ENCODE measurements at regions not wholly inside any gene's neighbourhood (a gene's known extent, or its start where the extent isn't known, plus 50 kb on each side); places are given as distances from the start of the nearest gene placed in this dataset.

DNA sequence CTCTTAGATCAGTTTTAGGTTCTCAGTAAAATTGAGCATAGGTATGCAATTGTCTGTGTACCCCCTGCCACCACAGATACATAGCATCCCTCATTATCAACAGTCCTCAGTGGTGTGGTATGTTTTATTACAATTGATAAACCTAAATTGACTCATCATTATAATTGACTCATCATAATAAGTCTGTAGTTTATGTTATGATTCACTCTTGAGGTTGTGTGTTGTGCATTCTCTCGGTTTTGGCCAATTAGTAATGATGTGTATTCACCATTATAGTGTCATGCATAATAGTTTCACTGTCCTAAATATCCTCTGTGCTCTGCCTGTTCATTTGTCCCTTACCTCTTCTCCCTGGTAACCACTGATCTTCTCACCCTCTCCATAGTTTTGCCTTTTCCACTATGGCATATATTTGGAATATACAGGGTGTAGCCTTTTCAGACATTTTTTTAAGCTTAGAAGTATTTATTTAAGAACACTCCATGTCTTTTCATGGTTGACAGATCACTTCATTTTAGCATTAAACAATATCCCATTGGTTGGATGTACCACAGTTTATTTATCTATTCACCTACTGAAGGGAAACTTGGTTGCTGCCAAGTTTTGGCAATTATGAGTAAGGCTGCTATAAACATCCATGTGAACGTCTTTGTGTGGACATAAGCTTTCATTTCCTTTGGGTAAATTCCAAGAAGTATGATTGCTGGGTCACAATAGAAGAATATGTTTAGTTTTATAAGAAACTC, 1620.6 kb upstream of the MIR17HG start:
- in situ Hi-C loops (cut with MboI; ENCODE audit: low sequenced_read_pairs), result no loop called here
- H2BK15ac ChIP-seq (ENCODE audit: low read depth, low read length), result no peak overlapping the region

More for the DNA sequence above, 1620.6 kb upstream of the MIR17HG start:
- no peak overlapping the region for H4K8ac ChIP-seq (ENCODE audit: low read depth in 2 of 2, low read length in 2 of 2)
- H2BK20ac ChIP-seq (ENCODE audit: low read depth, low read length), result no peak overlapping the region
- no peak overlapping the region for H3K18ac ChIP-seq (ENCODE audit: low read depth, low read length)
- dilution Hi-C loops (cut with HindIII; ENCODE audit: low sequenced_read_pairs, unreplicated experiment) (no loop called here), intact Hi-C loops (cut with micrococcal nuclease) (no loop called here)
- no peaks in the 10 kb centered on the region for H3K27me3 ChIP-seq (ENCODE audit: control insufficient read depth, insufficient read depth, low read length)
- no peak overlapping the region for H2BK5ac ChIP-seq (ENCODE audit: low read depth, low read length, poor library complexity, severe bottlenecking)
- no peaks in the 10 kb centered on the region for H3K36me3 ChIP-seq (ENCODE audit: control insufficient read depth, insufficient read depth, low read length)
- H2AK5ac ChIP-seq (ENCODE audit: low read depth, low read length), result no peak overlapping the region
- no peak overlapping the region for H3K14ac ChIP-seq (replicated peaks; ENCODE audit: low read depth, low read length)
- no TSS peak for BruUV-seq (replicated peaks)
- H3K9me3 ChIP-seq (ENCODE audit: control insufficient read depth, insufficient read depth, low read length), result no peaks in the 10 kb centered on the region
- H3K23ac ChIP-seq (ENCODE audit: low read depth, low read length), result no peak overlapping the region
- no peak overlapping the region for H3K27ac ChIP-seq (ENCODE audit: insufficient read depth, low read length)
- no peak overlapping the region for H4K91ac ChIP-seq (ENCODE audit: insufficient read depth, low read depth, low read length)
- no peak overlapping the region for H3K4me3 ChIP-seq (ENCODE audit: insufficient read depth, low read depth, low read length)
- no peaks in the 10 kb centered on the region for H3K79me1 ChIP-seq (ENCODE audit: low read depth in 1 of 2, low read length in 2 of 2)
- H2BK120ac ChIP-seq (ENCODE audit: low read depth, low read length), result no peak overlapping the region
- no peak overlapping the region for H3K56ac ChIP-seq (ENCODE audit: extremely low read depth, insufficient read depth, low read length)
- TF ChIP-seq RFX5 (IDR thresholded peaks at IDR 0.05; ENCODE audit: low read depth, low read length) (no peak), CHD1 (IDR thresholded peaks at IDR 0.05; ENCODE audit: low read depth, low read length) (no peak), CEBPB (IDR thresholded peaks at IDR 0.05; ENCODE audit: low read depth, low read length) (no peak), RCOR1 (IDR thresholded peaks at IDR 0.05; ENCODE audit: insufficient replicate concordance, low read length) (no peak), FOS (IDR thresholded peaks at IDR 0.05; ENCODE audit: low read depth, low read length) (no peak), MAFK (IDR thresholded peaks at IDR 0.05; ENCODE audit: low read depth, low read length) (no peak), NFE2L2 (IDR thresholded peaks at IDR 0.05; ENCODE audit: low read depth, low read length) (no peak), MXI1 (IDR thresholded peaks at IDR 0.05; ENCODE audit: borderline replicate concordance, low read depth, low read length) (no peak), BHLHE40 (IDR thresholded peaks at IDR 0.05; ENCODE audit: low read depth, low read length) (no peak), SMC3 (IDR thresholded peaks at IDR 0.05; ENCODE audit: low read depth, low read length) (no peak)
- TF ChIP-seq, protein P1, sequence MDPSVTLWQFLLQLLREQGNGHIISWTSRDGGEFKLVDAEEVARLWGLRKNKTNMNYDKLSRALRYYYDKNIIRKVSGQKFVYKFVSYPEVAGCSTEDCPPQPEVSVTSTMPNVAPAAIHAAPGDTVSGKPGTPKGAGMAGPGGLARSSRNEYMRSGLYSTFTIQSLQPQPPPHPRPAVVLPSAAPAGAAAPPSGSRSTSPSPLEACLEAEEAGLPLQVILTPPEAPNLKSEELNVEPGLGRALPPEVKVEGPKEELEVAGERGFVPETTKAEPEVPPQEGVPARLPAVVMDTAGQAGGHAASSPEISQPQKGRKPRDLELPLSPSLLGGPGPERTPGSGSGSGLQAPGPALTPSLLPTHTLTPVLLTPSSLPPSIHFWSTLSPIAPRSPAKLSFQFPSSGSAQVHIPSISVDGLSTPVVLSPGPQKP (IDR thresholded peaks at IDR 0.05; ENCODE audit: borderline replicate concordance, low read depth, low read length), result no peak
- TF ChIP-seq, protein P2, sequence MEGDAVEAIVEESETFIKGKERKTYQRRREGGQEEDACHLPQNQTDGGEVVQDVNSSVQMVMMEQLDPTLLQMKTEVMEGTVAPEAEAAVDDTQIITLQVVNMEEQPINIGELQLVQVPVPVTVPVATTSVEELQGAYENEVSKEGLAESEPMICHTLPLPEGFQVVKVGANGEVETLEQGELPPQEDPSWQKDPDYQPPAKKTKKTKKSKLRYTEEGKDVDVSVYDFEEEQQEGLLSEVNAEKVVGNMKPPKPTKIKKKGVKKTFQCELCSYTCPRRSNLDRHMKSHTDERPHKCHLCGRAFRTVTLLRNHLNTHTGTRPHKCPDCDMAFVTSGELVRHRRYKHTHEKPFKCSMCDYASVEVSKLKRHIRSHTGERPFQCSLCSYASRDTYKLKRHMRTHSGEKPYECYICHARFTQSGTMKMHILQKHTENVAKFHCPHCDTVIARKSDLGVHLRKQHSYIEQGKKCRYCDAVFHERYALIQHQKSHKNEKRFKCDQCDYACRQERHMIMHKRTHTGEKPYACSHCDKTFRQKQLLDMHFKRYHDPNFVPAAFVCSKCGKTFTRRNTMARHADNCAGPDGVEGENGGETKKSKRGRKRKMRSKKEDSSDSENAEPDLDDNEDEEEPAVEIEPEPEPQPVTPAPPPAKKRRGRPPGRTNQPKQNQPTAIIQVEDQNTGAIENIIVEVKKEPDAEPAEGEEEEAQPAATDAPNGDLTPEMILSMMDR (conservative IDR thresholded peaks at IDR 0.05; ENCODE audit: low read depth, low read length), result no peak
- CTCF ChIA-PET, result no interaction called here
- no peak overlapping the region for H2AK9ac ChIP-seq (replicated peaks; ENCODE audit: low read depth, low read length, poor library complexity)
- no peaks in the 10 kb centered on the region for H3K9me1 ChIP-seq (ENCODE audit: insufficient read depth, low read length)
- H4K5ac ChIP-seq (ENCODE audit: low read depth, low read length), result no peak overlapping the region
- H3K9ac ChIP-seq (ENCODE audit: low read depth, low read length), result no peak overlapping the region
- H4K20me1 ChIP-seq (ENCODE audit: insufficient read depth, low read length), result no peaks in the 10 kb centered on the region
- ATAC-seq (ENCODE audit: low read depth) (peak; percentile 61), DNase-seq (peak; percentile 46)
- no peak overlapping the region for H2AFZ ChIP-seq (replicated peaks; ENCODE audit: low read length, poor library complexity)
- POLR2A ChIA-PET (ENCODE audit: unreplicated experiment), result no interaction called here
- no peak overlapping the region for H3K4me2 ChIP-seq (ENCODE audit: low read depth, low read length)
- no peaks in the 10 kb centered on the region for H3K4me1 ChIP-seq (ENCODE audit: control insufficient read depth, insufficient read depth, low read length)
- no CpG with 5 or more reads among the region's 2 CpGs for WGBS, 2 experiments (ENCODE audit: extremely low coverage in 2 of 2, insufficient read length in 1 of 2)
- no peak overlapping the region for H3K4ac ChIP-seq (ENCODE audit: low read depth, low read length)

All from IMR-90 (cell line).